ENCODE measurements at regions not wholly inside any gene's neighbourhood (a gene's known extent, or its start where the extent isn't known, plus 50 kb on each side); places are given as distances from the start of the nearest gene placed in this dataset.

DNA sequence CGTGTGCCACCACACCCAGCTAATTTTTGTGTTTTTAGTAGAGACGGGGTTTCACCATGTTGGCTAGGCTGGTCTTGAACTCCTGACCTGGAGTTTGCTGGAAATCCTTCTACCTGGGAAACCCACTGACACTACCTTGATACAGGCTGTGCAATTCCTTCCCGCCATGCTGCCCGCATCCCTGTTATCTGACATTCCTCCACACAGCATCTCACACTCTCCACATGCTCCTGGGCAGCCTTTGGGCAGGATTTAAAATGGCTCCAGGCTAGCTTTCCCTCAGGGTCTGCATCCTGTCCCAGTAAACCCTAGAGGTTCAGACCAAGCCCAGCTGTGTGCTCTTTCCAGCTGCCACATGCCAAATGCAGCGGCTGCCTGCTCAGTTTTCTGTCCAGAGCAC is 319.5 kb upstream of the CXCR4 start:
- H3K4me1 Mint-ChIP-seq (ENCODE audit: low read depth in 2 of 2) = no peaks in the 10 kb centered on the region
- no peak overlapping the region for H3K4me3 Mint-ChIP-seq
- no peak for ATAC-seq (replicated peaks)
- DNase-seq = no peak
- no peak overlapping the region for H3K27ac Mint-ChIP-seq
- no peaks in the 10 kb centered on the region for H3K36me3 Mint-ChIP-seq (ENCODE audit: insufficient read depth)
- no peaks in the 10 kb centered on the region for H3K9me3 Mint-ChIP-seq
- peaks cover 13 to 30% of the 10 kb centered on the region in 2 donors for H3K27me3 Mint-ChIP-seq

GRCh38 chr2:136436936-136437335 is 319.0 kb upstream of the CXCR4 start:
- Mint-ChIP-seq H3K4me1 (ENCODE audit: low read depth in 2 of 2) (no peaks in the 10 kb centered on the region), H3K36me3 (ENCODE audit: insufficient read depth) (no peaks in the 10 kb centered on the region), H3K9me3 (no peaks in the 10 kb centered on the region), H3K27ac (no peak overlapping the region), H3K27me3 (peaks cover 7 to 25% of the 10 kb centered on the region in 2 donors), H3K4me3 (no peak overlapping the region)
- ATAC-seq (replicated peaks) (no peak), DNase-seq (no peak)

DNA sequence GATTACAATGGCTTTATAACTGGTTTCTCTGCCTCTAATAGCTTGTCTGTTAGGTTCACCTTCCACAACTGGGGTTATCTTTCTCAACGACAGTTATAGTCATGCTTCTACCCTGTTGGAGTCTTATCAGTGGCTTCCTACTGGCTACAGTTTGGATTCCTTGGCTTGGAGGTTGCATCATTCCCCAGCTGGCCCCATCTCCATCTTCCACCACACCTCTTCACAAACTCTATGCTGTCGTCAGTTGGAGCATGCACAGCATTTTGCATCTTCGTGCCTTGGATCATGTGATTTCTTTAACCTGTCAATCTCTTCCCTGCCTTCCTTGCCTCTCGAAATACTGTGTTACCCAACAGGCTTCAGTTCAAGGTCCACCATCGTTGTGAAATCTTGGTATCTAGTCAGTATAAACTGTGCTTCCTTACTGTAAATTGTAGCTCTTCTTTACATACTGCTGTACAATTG is 316.3 kb upstream of the CXCR4 start:
- no peak overlapping the region for H3K4me3 Mint-ChIP-seq
- H3K27me3 Mint-ChIP-seq = peaks cover 5 to 20% of the 10 kb centered on the region in 2 donors
- H3K4me1 Mint-ChIP-seq (ENCODE audit: low read depth in 2 of 2) = no peaks in the 10 kb centered on the region
- no peak overlapping the region for H3K27ac Mint-ChIP-seq
- H3K36me3 Mint-ChIP-seq (ENCODE audit: insufficient read depth) = no peaks in the 10 kb centered on the region
- H3K9me3 Mint-ChIP-seq = no peaks in the 10 kb centered on the region
- no peak for ATAC-seq (replicated peaks)
- no peak for DNase-seq

DNA sequence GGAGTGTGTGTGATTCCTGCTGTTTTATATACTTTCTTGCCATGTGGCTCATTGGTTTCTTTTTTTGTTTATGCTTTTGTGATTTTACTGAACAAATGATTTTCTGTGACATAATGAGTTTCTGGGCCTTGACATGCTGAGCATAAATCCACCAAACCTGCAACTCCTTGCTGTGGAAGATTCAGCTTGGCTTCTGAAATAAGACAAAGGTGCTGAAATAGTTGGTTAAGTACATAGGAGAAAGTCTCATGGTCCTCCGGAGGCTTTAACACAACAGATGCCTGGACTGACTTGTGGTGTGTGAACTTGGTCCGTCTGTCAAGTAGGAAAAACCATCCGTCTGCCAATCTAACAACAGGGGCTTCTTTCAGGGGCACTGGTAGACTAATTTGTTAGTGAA is 315.3 kb upstream of the CXCR4 start:
- peaks cover 5 to 20% of the 10 kb centered on the region in 2 donors for H3K27me3 Mint-ChIP-seq
- H3K36me3 Mint-ChIP-seq (ENCODE audit: insufficient read depth) = no peaks in the 10 kb centered on the region
- no peaks in the 10 kb centered on the region for H3K9me3 Mint-ChIP-seq
- no peak overlapping the region for H3K27ac Mint-ChIP-seq
- no peaks in the 10 kb centered on the region for H3K4me1 Mint-ChIP-seq (ENCODE audit: low read depth in 2 of 2)
- ATAC-seq (replicated peaks) = no peak
- no peak for DNase-seq
- H3K4me3 Mint-ChIP-seq = no peak overlapping the region

- Mint-ChIP-seq H3K9me3 (no peaks in the 10 kb centered on the region), H3K27me3 (peaks cover 42 to 75% of the 10 kb centered on the region in 2 donors), H3K4me1 (ENCODE audit: low read depth in 2 of 2) (peaks cover 13 to 14% of the 10 kb centered on the region in 2 donors), H3K27ac (peak overlapping the region; percentile 71 to 73), H3K4me3 (peak overlapping the region; percentile 88 to 95), H3K36me3 (ENCODE audit: insufficient read depth) (peaks cover 5% of the 10 kb centered on the region)
- ATAC-seq (replicated peaks) = peak; percentile 71
- peak in 2 of 3 experiments; percentile 12 to 17 for DNase-seq
Observed at GRCh38 chr2:136424112-136424511, 306.2 kb upstream of the CXCR4 start.

GRCh38 chr2:136423516-136423996 is 305.6 kb upstream of the CXCR4 start:
- Mint-ChIP-seq H3K9me3 (no peaks in the 10 kb centered on the region), H3K4me3 (peak overlapping the region; percentile 88 to 95), H3K27ac (peak overlapping the region; percentile 64 to 71), H3K4me1 (ENCODE audit: low read depth in 2 of 2) (peaks cover 13 to 14% of the 10 kb centered on the region in 2 donors), H3K36me3 (ENCODE audit: insufficient read depth) (peaks cover 5% of the 10 kb centered on the region), H3K27me3 (peaks cover 48 to 77% of the 10 kb centered on the region in 2 donors)
- peak; percentile 70 to 71 (median 71) for DNase-seq
- peak; percentile 92 for ATAC-seq (replicated peaks)

GRCh38 chr2:136422512-136422911 is 304.6 kb upstream of the CXCR4 start:
- DNase-seq (no peak), ATAC-seq (replicated peaks) (no peak)
- Mint-ChIP-seq H3K27ac (no peak overlapping the region), H3K36me3 (ENCODE audit: insufficient read depth) (peaks cover 5% of the 10 kb centered on the region), H3K9me3 (no peaks in the 10 kb centered on the region), H3K27me3 (peaks cover 58 to 88% of the 10 kb centered on the region in 2 donors), H3K4me1 (ENCODE audit: low read depth in 2 of 2) (peaks cover 13 to 14% of the 10 kb centered on the region in 2 donors), H3K4me3 (no peak overlapping the region)

DNA sequence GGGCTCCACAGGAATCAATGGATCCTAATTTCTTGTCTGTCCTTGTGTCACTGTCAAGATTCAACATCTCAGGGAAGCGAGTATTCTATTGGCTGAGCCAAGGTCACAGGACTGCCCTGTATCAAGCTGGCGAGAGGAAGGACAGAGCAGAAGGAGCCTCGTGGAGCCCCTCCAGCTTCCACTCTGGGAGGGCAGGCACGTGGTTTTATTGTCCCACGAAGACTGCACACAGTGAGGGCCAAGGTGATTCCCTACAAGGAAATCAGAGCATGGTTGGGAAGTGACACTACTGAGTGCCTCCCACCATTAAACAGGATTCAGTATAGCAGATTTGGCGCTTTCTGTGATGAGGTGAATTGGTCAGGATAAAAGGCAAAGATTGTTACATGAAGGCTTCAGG is 302.4 kb upstream of the CXCR4 start:
- Mint-ChIP-seq H3K4me3 (no peak overlapping the region), H3K36me3 (ENCODE audit: insufficient read depth) (peaks cover 5% of the 10 kb centered on the region), H3K4me1 (ENCODE audit: low read depth in 2 of 2) (peaks cover 13 to 14% of the 10 kb centered on the region in 2 donors), H3K27ac (no peak overlapping the region), H3K9me3 (no peaks in the 10 kb centered on the region), H3K27me3 (peaks cover 68 to 87% of the 10 kb centered on the region in 2 donors)
- ATAC-seq (replicated peaks) (no peak), DNase-seq (no peak)

- Mint-ChIP-seq H3K9me3 (no peaks in the 10 kb centered on the region), H3K27ac (no peak overlapping the region), H3K4me1 (ENCODE audit: low read depth in 2 of 2) (peaks cover 0 to 3% of the 10 kb centered on the region in 2 donors), H3K27me3 (peaks cover 37 to 68% of the 10 kb centered on the region in 2 donors), H3K4me3 (no peak overlapping the region), H3K36me3 (ENCODE audit: insufficient read depth) (no peaks in the 10 kb centered on the region)
- ATAC-seq (replicated peaks) (no peak), DNase-seq (no peak)
Observed at GRCh38 chr2:136411946-136412345, 294.0 kb upstream of the CXCR4 start.

DNA sequence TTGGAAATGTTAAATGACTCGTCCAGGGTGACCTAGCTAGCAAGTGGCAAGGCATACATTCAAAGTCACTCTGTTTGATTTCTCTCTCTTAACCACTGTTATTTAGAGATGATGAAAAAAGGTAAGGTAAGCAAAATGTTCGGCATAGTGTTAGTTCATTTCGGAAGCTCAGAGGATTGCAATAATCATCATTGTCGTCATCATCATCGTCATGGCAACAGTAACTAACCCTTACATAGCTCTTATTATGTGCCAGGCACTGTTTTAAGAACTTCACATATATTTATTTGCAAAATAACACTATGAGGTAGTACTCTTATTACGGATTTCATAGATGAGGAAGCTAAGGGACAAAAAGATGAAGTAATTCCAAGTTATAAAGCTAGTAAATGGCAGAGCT is 292.7 kb upstream of the CXCR4 start:
- no peak for ATAC-seq (replicated peaks)
- H3K4me1 Mint-ChIP-seq (ENCODE audit: low read depth in 2 of 2) = peaks cover 0 to 3% of the 10 kb centered on the region in 2 donors
- H3K27ac Mint-ChIP-seq = no peak overlapping the region
- H3K9me3 Mint-ChIP-seq = no peaks in the 10 kb centered on the region
- peaks cover 33 to 68% of the 10 kb centered on the region in 2 donors for H3K27me3 Mint-ChIP-seq
- no peak for DNase-seq
- H3K36me3 Mint-ChIP-seq (ENCODE audit: insufficient read depth) = no peaks in the 10 kb centered on the region
- H3K4me3 Mint-ChIP-seq = no peak overlapping the region

DNA sequence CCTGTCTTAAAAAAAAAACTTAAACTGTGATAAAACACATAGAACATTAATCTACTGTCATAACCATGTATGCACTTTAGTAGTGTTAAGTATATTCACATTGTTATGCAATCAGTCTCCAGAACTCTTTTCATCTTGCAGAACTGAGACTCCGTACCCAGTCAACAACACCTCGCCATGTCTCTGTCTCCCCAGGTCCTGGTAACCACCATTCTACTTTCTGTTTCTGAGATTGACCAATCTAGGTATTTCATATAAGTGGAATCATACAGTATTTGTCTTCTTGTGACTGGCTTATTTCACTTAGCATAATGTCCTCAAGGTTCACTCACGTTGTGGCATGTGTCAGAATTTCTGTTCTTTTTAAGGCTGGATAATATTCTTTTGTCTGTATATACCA is 290.8 kb upstream of the CXCR4 start:
- Mint-ChIP-seq H3K9me3 (no peaks in the 10 kb centered on the region), H3K4me3 (no peak overlapping the region), H3K36me3 (ENCODE audit: insufficient read depth) (no peaks in the 10 kb centered on the region), H3K27me3 (peaks cover 46 to 70% of the 10 kb centered on the region in 2 donors), H3K4me1 (ENCODE audit: low read depth in 2 of 2) (peaks cover 0 to 3% of the 10 kb centered on the region in 2 donors), H3K27ac (no peak overlapping the region)
- ATAC-seq (replicated peaks) = no peak
- DNase-seq = no peak

DNA sequence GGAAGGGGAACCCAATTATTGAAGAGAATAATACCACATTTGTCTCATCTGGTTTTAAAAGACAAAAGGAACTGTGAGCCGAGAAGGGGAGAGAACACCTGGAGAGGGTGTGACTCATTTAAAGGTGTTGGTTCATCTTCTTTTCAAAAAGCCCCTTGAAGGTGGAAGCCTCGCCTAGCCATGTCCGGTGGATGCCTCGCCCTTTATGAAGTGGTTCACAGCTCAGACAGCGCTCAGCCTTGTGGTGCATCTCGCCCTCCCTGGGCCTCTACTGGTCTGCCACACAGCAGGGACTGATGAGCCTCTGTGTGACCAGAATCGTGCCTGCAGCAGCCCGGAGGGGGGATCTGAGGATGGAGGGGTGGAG is 290.0 kb upstream of the CXCR4 start:
- DNase-seq (no peak), ATAC-seq (replicated peaks) (peak; percentile 53)
- H3K9me3 Mint-ChIP-seq = no peaks in the 10 kb centered on the region
- H3K4me1 Mint-ChIP-seq (ENCODE audit: low read depth in 2 of 2) = peaks cover 0 to 3% of the 10 kb centered on the region in 2 donors
- no peaks in the 10 kb centered on the region for H3K36me3 Mint-ChIP-seq (ENCODE audit: insufficient read depth)
- no peak overlapping the region for H3K4me3 Mint-ChIP-seq
- H3K27me3 Mint-ChIP-seq = peaks cover 54 to 79% of the 10 kb centered on the region in 2 donors
- no peak overlapping the region for H3K27ac Mint-ChIP-seq

DNA sequence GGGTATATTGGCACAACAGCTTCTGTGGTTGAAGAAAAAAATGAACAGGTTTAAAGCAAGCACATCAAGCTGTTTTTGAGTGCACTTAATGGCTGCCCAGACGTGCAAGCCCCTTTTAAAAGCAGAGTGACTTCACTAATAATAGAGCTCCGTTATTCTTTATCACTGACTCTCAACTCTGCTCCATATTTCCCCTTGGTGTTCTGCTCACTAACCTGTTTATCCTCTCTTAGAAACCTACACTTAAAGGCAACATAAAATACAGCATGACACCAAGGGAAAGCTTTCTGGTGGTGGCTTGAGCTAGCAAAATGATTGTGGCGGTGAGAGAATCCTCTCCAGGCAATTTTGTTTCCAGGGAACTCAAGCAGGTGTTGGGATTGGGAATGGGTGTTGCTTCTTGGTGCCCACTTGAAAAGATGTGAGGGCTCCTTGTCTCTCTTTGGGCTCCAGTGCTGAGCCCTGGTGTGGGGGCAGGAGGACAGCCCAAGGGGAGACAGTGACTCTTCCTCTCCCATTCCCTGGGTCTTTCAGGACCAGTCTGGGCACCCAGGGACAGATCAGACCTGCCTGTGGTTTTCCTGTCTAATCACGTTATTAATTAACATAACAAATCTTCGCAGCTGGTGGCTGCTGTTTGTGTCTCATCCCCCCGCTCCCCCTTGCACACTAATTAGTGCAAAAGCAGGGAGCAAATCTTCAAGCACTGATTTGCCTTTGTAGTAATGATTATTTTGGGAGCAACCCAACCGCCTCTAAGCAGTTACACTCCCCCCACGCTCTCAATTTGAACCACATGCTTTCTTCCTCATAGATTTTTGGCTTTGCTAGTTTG is 289.4 kb upstream of the CXCR4 start:
- Mint-ChIP-seq H3K27me3 (peaks cover 60 to 85% of the 10 kb centered on the region in 2 donors), H3K4me3 (no peak overlapping the region), H3K27ac (no peak overlapping the region), H3K9me3 (no peaks in the 10 kb centered on the region), H3K36me3 (ENCODE audit: insufficient read depth) (no peaks in the 10 kb centered on the region), H3K4me1 (ENCODE audit: low read depth in 2 of 2) (peaks cover 0 to 3% of the 10 kb centered on the region in 2 donors)
- DNase-seq (no peak), ATAC-seq (replicated peaks) (no peak)

- H3K27ac Mint-ChIP-seq = no peak overlapping the region
- peaks cover 67 to 89% of the 10 kb centered on the region in 2 donors for H3K27me3 Mint-ChIP-seq
- ATAC-seq (replicated peaks) (no peak), DNase-seq (no peak)
- H3K4me3 Mint-ChIP-seq = no peak overlapping the region
- no peaks in the 10 kb centered on the region for H3K9me3 Mint-ChIP-seq
- no peaks in the 10 kb centered on the region for H3K36me3 Mint-ChIP-seq (ENCODE audit: insufficient read depth)
- peaks cover 0 to 3% of the 10 kb centered on the region in 2 donors for H3K4me1 Mint-ChIP-seq (ENCODE audit: low read depth in 2 of 2)
Observed at GRCh38 chr2:136404925-136405324, 287.0 kb upstream of the CXCR4 start.
